H1 (cell line): ENCODE measurements at regions not wholly inside any gene's neighbourhood (a gene's known extent, or its start where the extent isn't known, plus 50 kb on each side); places are given as distances from the start of the nearest gene placed in this dataset.

ENCODE experiments used
- FOSL1 ChIP-seq: IDR thresholded peaks from 2 replicates; pipeline ENCODE4 v1.6.1; 2011; ENCODE audit warnings: mild to moderate bottlenecking, low read depth, low read length, moderate library complexity; ENCODE audit not compliant: insufficient read depth
- NANOG ChIP-seq: IDR thresholded peaks from 2 replicates; pipeline ENCODE4 v1.6.1; 2011; ENCODE audit warnings: low read length, low read depth, mild to moderate bottlenecking, inconsistent platforms; ENCODE audit not compliant: insufficient read depth, poor library complexity, severe bottlenecking

GRCh38 chr21:35197191-35197590 lies 148.1 kb upstream of the RUNX1 start (continued):
- TF ChIP-seq NANOG (no peak), FOSL1 (no peak)
- TF ChIP-seq, all 59 proteins: peak for 0
